Endothelial cell of umbilical vein (primary cell): ENCODE measurements at regions not wholly inside any gene's neighbourhood (a gene's known extent, or its start where the extent isn't known, plus 50 kb on each side); places are given as distances from the start of the nearest gene placed in this dataset.
"Not testable (repeated sequence)": the region's sequence is repeated elsewhere in the genome, so short reads cannot be mapped to it uniquely, and the experiment has no call there.

Experiments
- BruUV-seq: library from RNA; stranded (reverse); fragments of 400-500 nt; replicated peaks from 2 replicates; lab custom pipeline; 2021; lab: Mats Ljungman, UMichigan
- CTCF ChIA-PET: fragments of 300-600, 350-600 bp; sonication (Branson Sonifier 250); formaldehyde crosslinking; loops from one replicate; lab custom pipeline; 2021; ENCODE audit warnings: antibody characterized with exemption, inconsistent platforms; lab: Charles Lee
- POLR2A ChIA-PET: fragments of 300-600, 350-600 bp; sonication (Branson Sonifier 250); formaldehyde crosslinking; loops from one replicate; lab custom pipeline; 2021; ENCODE audit warnings: antibody characterized with exemption, inconsistent platforms; lab: Charles Lee
- DNase-seq: peaks from one replicate; pipeline ENCODE4 v3.0.0-alpha.2; 2011; ENCODE audit warnings: low read depth, low spot score
- FAIRE-seq: peaks from 2 replicates; lab custom pipeline; 2011; peaks lifted over from hg19 to GRCh38; lab: Jason Lieb, UNC
- H2AFZ ChIP-seq: 2 replicates; pipeline ENCODE4 v1.6.0; 2012; ENCODE audit warnings: low read depth, low read length, control low read depth, inconsistent platforms
- H3K27ac ChIP-seq: 2 replicates; pipeline ENCODE4 v1.5.1; 2011; ENCODE audit warnings: low read depth, mild to moderate bottlenecking, control low read depth, low read length, moderate library complexity; ENCODE audit not compliant: insufficient read depth
- H3K27me3 ChIP-seq, 2 experiments: 2 replicates each; pipeline versions ENCODE4 v1.6.0 to v1.6.1; 2011; ENCODE audit warnings: low read length in 2 of 2, mixed read lengths in 1 of 2; ENCODE audit not compliant: control insufficient read depth in 2 of 2, insufficient read depth in 2 of 2
- H3K36me3 ChIP-seq, 2 experiments: 2 replicates in 1 of 2; 3 replicates in 1 of 2; pipeline ENCODE4 v1.5.1; 2011; ENCODE audit warnings: low read length in 2 of 2, mild to moderate bottlenecking in 1 of 2, moderate library complexity in 1 of 2; ENCODE audit not compliant: control insufficient read depth in 2 of 2, insufficient read depth in 2 of 2; ENCODE audit errors: extremely low read depth in 1 of 2
- H3K4me1 ChIP-seq: 3 replicates; pipeline ENCODE4 v1.5.1; 2011; ENCODE audit warnings: mild to moderate bottlenecking, low read length; ENCODE audit not compliant: control insufficient read depth, insufficient read depth; ENCODE audit errors: extremely low read depth
- H3K4me2 ChIP-seq: 2 replicates; pipeline ENCODE4 v1.6.1; 2011; ENCODE audit warnings: low read length, control low read depth, mixed read lengths; ENCODE audit not compliant: insufficient read depth
- H3K4me3 ChIP-seq, 3 experiments: fragments of 200-600 bp in 1 of 3; sonication (generic), shearing (Covaris generic) in 1 of 3; replicated peaks in 1 of 3; 2 replicates each; pipeline ENCODE4 v1.5.1; 2011 to 2016; ENCODE audit warnings: control low read depth in 3 of 3, low read length in 3 of 3, mild to moderate bottlenecking in 2 of 3, inconsistent platforms in 1 of 3, low read depth in 1 of 3, moderate library complexity in 1 of 3; ENCODE audit not compliant: insufficient read depth in 1 of 3
- H3K79me2 ChIP-seq: 2 replicates; pipeline ENCODE4 v1.6.0; 2012; ENCODE audit warnings: low read length, inconsistent platforms; ENCODE audit not compliant: control insufficient read depth, insufficient read depth
- H3K9ac ChIP-seq: replicated peaks from 2 replicates; pipeline ENCODE3; 2011; ENCODE audit warnings: low read length, control low read depth; ENCODE audit not compliant: insufficient read depth; ENCODE audit errors: extremely low read depth
- H3K9me1 ChIP-seq: replicated peaks from 3 replicates; pipeline ENCODE4 v1.6.0; 2011; ENCODE audit warnings: mild to moderate bottlenecking, low read length; ENCODE audit not compliant: control insufficient read depth, insufficient read depth; ENCODE audit errors: extremely low read depth
- H3K9me3 ChIP-seq: replicated peaks from 2 replicates; pipeline ENCODE4 v1.5.1; 2012; ENCODE audit warnings: low read length, inconsistent platforms; ENCODE audit not compliant: control insufficient read depth, insufficient read depth
- H4K20me1 ChIP-seq: replicated peaks from 2 replicates; pipeline ENCODE3; 2011; ENCODE audit warnings: mild to moderate bottlenecking, low read length; ENCODE audit not compliant: control insufficient read depth, insufficient read depth; ENCODE audit errors: extremely low read depth
- EZH2 ChIP-seq: IDR thresholded peaks from 2 replicates; pipeline ENCODE4 v1.6.1; 2012; ENCODE audit warnings: borderline replicate concordance, low read depth, mild to moderate bottlenecking, moderate library complexity, low read length, inconsistent platforms; ENCODE audit not compliant: severe bottlenecking
- FOS ChIP-seq: IDR thresholded peaks from 2 replicates; pipeline ENCODE4 v1.6.1; 2011; ENCODE audit warnings: mild to moderate bottlenecking, low read length, moderate library complexity, borderline replicate concordance; ENCODE audit not compliant: insufficient read depth
- GATA2 ChIP-seq: IDR thresholded peaks from 2 replicates; pipeline ENCODE4 v1.7.0; 2011; ENCODE audit warnings: low read depth, mild to moderate bottlenecking, moderate library complexity, mixed read lengths, low read length; ENCODE audit not compliant: insufficient read length, insufficient read depth
- JUN ChIP-seq: IDR thresholded peaks from 2 replicates; pipeline ENCODE4 v1.6.1; 2011; ENCODE audit warnings: borderline replicate concordance, low read depth; ENCODE audit not compliant: insufficient read length, insufficient read depth
- MAX ChIP-seq: IDR thresholded peaks from 2 replicates; pipeline ENCODE4 v1.6.1; 2011; ENCODE audit not compliant: insufficient read depth, insufficient read length
- MYC ChIP-seq: IDR thresholded peaks from one replicate; pipeline ENCODE4 v1.6.1; 2011; ENCODE audit warnings: mild to moderate bottlenecking, low read depth, low read length
- POLR2A ChIP-seq: IDR thresholded peaks from 2 replicates; pipeline ENCODE4 v1.6.1; 2012; ENCODE audit warnings: low read depth, mild to moderate bottlenecking, control low read depth, low read length
- POLR2AphosphoS5 ChIP-seq: IDR thresholded peaks from 2 replicates; pipeline ENCODE4 v1.6.1; 2012; ENCODE audit warnings: low read depth, mild to moderate bottlenecking, control low read depth, low read length, moderate library complexity; ENCODE audit not compliant: insufficient read depth
- dilution Hi-C: fragments of 300-500 bp; cut with MboI; formaldehyde crosslinking; loops from one replicate; pipeline ENCODE4 v1.15.0; 2019; ENCODE audit warnings: low sequenced_read_pairs; ENCODE audit not compliant: extremely low pct_ligation_motif_present
- intact Hi-C: fragments of 100-400 bp; cut with micrococcal nuclease; formaldehyde crosslinking; loops from one replicate; pipeline ENCODE4 v1.10.0; 2022
- TF ChIP-seq, protein P1 (sequence below), 2 donors: IDR thresholded peaks; 1 replicate in 1 of 2; 2 replicates in 1 of 2; pipeline ENCODE4 v1.5.1; 2011; ENCODE audit warnings: low read length in 2 of 2, mild to moderate bottlenecking in 2 of 2, moderate library complexity in 2 of 2, control low read depth in 1 of 2, inconsistent platforms in 1 of 2, low read depth in 1 of 2; ENCODE audit not compliant: insufficient read depth in 1 of 2; ENCODE audit errors: extremely low read depth in 1 of 2

- Histone ChIP-seq H3K4me1 (no peaks in the 10 kb centered on the region), H3K27me3 (no peaks in the 10 kb centered on the region), H2AFZ (no peak overlapping the region), H3K27ac (no peak overlapping the region), H3K79me2 (no peaks in the 10 kb centered on the region), H3K4me2 (no peak overlapping the region), H3K4me3 (no peak overlapping the region), H3K9me3 (no peaks in the 10 kb centered on the region), H4K20me1 (no peaks in the 10 kb centered on the region), H3K9ac (no peak overlapping the region), H3K36me3 (no peaks in the 10 kb centered on the region), H3K9me1 (no peaks in the 10 kb centered on the region)
- CTCF ChIA-PET: no interaction called here
- no TSS peak for BruUV-seq
- FAIRE-seq (no peak), DNase-seq (no peak)
- intact Hi-C loops (no loop called here), dilution Hi-C loops (no loop called here)
- POLR2A ChIA-PET: no interaction called here
- TF ChIP-seq MAX: no peak
- no peak for TF ChIP-seq POLR2A
- TF ChIP-seq GATA2: no peak
- TF ChIP-seq, protein P1, sequence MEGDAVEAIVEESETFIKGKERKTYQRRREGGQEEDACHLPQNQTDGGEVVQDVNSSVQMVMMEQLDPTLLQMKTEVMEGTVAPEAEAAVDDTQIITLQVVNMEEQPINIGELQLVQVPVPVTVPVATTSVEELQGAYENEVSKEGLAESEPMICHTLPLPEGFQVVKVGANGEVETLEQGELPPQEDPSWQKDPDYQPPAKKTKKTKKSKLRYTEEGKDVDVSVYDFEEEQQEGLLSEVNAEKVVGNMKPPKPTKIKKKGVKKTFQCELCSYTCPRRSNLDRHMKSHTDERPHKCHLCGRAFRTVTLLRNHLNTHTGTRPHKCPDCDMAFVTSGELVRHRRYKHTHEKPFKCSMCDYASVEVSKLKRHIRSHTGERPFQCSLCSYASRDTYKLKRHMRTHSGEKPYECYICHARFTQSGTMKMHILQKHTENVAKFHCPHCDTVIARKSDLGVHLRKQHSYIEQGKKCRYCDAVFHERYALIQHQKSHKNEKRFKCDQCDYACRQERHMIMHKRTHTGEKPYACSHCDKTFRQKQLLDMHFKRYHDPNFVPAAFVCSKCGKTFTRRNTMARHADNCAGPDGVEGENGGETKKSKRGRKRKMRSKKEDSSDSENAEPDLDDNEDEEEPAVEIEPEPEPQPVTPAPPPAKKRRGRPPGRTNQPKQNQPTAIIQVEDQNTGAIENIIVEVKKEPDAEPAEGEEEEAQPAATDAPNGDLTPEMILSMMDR (IDR thresholded peaks at IDR 0.05; ENCODE audit: extremely low read depth in 1 of 2, insufficient read depth in 1 of 2, low read depth in 1 of 2, low read length in 2 of 2): no peak
- no peak for TF ChIP-seq MYC
- no peak for TF ChIP-seq EZH2
- no peak for TF ChIP-seq JUN
- no peak for TF ChIP-seq POLR2AphosphoS5
- TF ChIP-seq FOS: no peak
These were observed 116.6 kb downstream of the TRIM42 start for GRCh38 chr3:140794507-140794906.

- H3K27ac ChIP-seq, H3K9ac ChIP-seq, H3K4me3 ChIP-seq, CTCF ChIA-PET, H3K9me1 ChIP-seq, intact Hi-C loops, H3K9me3 ChIP-seq, DNase-seq, H3K4me2 ChIP-seq, H3K79me2 ChIP-seq, H2AFZ ChIP-seq, H3K4me1 ChIP-seq, FAIRE-seq, H4K20me1 ChIP-seq, dilution Hi-C loops, H3K27me3 ChIP-seq, BruUV-seq, POLR2A ChIA-PET, H3K36me3 ChIP-seq: not testable (repeated sequence)
These were observed 125.0 kb downstream of the TRIM42 start for GRCh38 chr3:140802898-140803297.
